AG04449 (cell line): ENCODE measurements at regions not wholly inside any gene's neighbourhood (a gene's known extent, or its start where the extent isn't known, plus 50 kb on each side); places are given as distances from the start of the nearest gene placed in this dataset.

Experiments used
- CTCF ChIA-PET: fragments of 350-600 bp; formaldehyde crosslinking; extraction: SDS; loops from one replicate; lab custom pipeline; 2021; ENCODE audit warnings: antibody characterized with exemption; lab: Yijun Ruan, JAX
- POLR2A ChIA-PET: fragments of 400-600, 350-600 bp; formaldehyde crosslinking; extraction: SDS; loops from one replicate; lab custom pipeline; 2020; ENCODE audit warnings: antibody characterized with exemption, inconsistent platforms; lab: Yijun Ruan, JAX
- DNase-seq: peaks from one replicate; pipeline ENCODE4 v3.0.0-alpha.2; 2010; ENCODE audit warnings: low read depth, low spot score
- H3K4me3 ChIP-seq: 2 replicates; pipeline ENCODE4 v1.5.1; 2011; ENCODE audit warnings: low read depth, mild to moderate bottlenecking, control low read depth, low read length
- TF ChIP-seq, protein P1 (sequence below): IDR thresholded peaks from one replicate; pipeline ENCODE4 v1.5.1; 2011; ENCODE audit warnings: mild to moderate bottlenecking, moderate library complexity, low read length, control low read depth, inconsistent platforms; ENCODE audit not compliant: insufficient read depth; ENCODE audit errors: missing control alignments

DNA sequence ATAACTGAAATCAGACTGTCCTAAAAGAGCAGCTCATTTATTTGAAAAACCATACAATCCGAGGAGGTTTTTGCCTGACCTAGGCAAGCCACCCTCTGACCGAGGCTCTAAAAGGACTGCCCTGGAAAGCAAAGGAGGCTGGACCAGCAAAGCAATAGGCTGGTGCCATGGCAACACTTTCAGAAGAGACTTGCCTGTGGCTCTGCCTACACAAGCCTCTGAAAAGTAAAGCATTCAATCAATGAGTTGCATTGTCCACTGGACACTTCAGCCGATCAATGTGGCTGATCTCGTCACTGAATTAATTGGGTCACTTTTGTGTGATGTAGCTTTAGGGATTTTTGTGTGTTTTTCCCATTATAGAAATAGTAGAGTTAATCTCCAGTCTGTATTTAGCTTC is 99.1 kb upstream of the SEMA6D start:
- TF ChIP-seq, protein P1, sequence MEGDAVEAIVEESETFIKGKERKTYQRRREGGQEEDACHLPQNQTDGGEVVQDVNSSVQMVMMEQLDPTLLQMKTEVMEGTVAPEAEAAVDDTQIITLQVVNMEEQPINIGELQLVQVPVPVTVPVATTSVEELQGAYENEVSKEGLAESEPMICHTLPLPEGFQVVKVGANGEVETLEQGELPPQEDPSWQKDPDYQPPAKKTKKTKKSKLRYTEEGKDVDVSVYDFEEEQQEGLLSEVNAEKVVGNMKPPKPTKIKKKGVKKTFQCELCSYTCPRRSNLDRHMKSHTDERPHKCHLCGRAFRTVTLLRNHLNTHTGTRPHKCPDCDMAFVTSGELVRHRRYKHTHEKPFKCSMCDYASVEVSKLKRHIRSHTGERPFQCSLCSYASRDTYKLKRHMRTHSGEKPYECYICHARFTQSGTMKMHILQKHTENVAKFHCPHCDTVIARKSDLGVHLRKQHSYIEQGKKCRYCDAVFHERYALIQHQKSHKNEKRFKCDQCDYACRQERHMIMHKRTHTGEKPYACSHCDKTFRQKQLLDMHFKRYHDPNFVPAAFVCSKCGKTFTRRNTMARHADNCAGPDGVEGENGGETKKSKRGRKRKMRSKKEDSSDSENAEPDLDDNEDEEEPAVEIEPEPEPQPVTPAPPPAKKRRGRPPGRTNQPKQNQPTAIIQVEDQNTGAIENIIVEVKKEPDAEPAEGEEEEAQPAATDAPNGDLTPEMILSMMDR: no peak
- CTCF ChIA-PET: interaction anchor here (1.3 kb wide), 1 partner anchor 422 kb away, joined by 3 read pairs; no protein-coding TSS in a partner anchor
- DNase-seq: no peak
- POLR2A ChIA-PET: no interaction called here
- no peak overlapping the region for H3K4me3 ChIP-seq

DNA sequence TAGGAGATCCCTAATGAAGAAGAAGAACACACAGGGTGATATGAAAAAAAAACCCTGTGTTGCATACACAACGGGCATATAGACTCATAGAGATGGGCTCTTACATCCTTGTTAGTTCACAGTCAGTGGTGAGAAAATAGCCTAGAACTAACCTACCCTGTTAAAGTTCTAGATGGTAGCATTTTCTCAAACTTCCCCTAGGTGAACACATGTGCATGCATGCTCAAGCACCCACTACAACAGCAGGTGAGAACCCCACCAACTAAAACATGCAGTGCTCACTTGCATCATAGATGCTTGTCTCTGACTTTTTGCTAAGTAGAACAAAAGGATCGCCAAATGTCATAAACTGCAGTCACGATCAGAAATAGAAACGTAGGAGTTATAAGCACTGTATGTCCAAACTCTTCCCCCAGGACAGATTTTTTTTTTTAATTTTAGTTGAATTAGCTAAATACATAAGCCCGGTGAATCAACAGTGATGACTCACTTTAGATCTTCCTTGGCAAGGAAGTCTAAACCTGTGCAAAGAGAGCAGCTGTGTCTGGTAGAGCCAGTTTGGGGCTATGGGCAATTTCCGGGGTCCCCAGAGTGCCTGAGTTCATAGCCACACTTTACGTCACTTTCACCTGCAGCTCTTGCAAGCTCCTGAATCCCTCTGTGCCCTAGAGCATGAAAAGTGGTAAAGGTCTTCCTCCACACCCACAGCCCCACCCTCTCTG is 96.2 kb upstream of the SEMA6D start:
- TF ChIP-seq, protein P1: no peak
- no peak for DNase-seq
- no peak overlapping the region for H3K4me3 ChIP-seq
- POLR2A ChIA-PET: no interaction called here
- CTCF ChIA-PET: interaction anchor here (1.1 kb wide), 1 partner anchor 426 kb away, joined by 3 read pairs; no protein-coding TSS in a partner anchor

DNA sequence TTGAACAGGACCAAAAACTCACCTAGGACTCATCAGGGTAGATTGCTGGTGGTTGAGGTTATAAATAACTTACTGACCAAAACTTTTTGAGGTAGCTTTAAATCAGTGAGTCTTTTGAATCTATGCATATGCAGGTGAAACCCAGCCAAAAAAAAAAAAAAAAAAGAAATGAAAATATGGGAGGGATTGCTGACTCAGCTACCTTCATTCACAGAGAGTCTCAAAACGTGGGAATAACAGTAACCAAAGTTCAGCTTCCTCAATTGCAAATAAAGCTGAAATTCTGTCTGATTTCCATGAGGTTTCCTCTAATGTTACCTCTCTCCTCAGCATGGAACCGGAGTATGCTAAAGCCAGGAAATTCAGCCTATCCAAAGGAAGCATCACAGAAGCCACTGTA is 95.2 kb upstream of the SEMA6D start:
- DNase-seq: no peak
- POLR2A ChIA-PET: no interaction called here
- TF ChIP-seq, protein P1: no peak
- CTCF ChIA-PET: interaction anchor here (1.1 kb wide), 1 partner anchor 427 kb away, joined by 3 read pairs; no protein-coding TSS in a partner anchor
- H3K4me3 ChIP-seq: no peak overlapping the region

DNA sequence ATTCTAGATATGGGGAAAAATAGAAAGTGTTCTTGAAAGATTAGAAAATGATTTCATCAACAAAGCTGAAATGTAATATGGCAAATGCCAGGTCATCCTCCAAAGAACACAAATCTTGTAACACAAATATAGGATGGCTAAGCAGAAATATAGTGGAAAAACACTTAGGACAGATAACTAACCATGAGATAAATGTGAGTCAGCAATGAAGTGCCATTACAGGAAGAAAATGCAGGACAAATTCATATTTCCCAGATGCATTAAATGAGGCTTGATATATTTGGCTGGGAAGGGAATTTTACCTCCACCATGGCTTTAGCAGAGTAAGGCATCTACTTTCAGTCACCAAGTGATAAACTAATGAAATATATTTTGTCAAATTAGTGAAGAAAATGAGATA is 92.8 kb upstream of the SEMA6D start:
- POLR2A ChIA-PET: no interaction called here
- DNase-seq: no peak

DNA sequence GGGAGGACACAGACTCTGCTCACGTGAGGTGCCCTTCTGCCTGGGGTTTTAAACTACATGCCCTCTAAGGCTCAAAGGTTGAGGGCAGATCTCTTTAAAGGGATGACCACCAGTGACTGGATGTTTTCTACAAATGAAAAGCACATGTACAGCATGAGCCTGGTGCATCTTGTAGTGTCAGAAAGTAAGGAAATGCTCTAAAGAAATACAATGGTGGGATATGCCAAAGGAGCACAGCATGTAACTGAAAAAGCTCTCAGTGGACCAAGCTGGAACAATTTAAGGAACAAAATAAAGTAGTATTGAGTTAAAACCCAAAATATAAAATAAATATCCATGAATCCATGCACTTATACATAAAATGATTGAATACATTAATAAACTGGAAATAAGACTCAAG is 78.3 kb upstream of the SEMA6D start:
- no peak for DNase-seq
- ChIA-PET POLR2A (no interaction called here), CTCF (no interaction called here)
- TF ChIP-seq, protein P1: no peak
- H3K4me3 ChIP-seq: no peak overlapping the region

More for the DNA sequence above, 92.8 kb upstream of the SEMA6D start:
- CTCF ChIA-PET: no interaction called here
- no peak overlapping the region for H3K4me3 ChIP-seq
- TF ChIP-seq, protein P1: no peak

DNA sequence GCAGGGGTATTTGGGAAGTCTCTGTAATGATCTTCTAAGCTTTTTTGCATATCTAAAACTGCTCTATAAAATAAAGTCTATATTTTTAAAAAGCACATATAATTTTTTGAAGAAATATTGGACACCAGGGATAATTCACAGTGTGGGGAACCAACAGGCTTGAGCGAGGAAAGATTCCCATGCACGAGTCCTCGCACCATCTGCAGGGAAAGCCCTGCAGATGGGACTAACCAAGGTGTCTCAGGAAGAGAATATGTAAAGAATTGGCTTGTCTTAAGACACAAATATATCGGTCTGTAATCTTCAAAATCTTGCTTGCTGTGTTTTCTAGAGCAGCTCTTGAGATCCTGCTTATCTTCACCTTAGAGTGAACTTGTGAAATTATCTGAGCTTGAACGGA is 77.2 kb upstream of the SEMA6D start:
- TF ChIP-seq, protein P1: no peak
- no peak overlapping the region for H3K4me3 ChIP-seq
- ChIA-PET POLR2A (no interaction called here), CTCF (no interaction called here)
- DNase-seq: no peak
